ENCODE measurements at regions not wholly inside any gene's neighbourhood (a gene's known extent, or its start where the extent isn't known, plus 50 kb on each side); places are given as distances from the start of the nearest gene placed in this dataset.

DNA sequence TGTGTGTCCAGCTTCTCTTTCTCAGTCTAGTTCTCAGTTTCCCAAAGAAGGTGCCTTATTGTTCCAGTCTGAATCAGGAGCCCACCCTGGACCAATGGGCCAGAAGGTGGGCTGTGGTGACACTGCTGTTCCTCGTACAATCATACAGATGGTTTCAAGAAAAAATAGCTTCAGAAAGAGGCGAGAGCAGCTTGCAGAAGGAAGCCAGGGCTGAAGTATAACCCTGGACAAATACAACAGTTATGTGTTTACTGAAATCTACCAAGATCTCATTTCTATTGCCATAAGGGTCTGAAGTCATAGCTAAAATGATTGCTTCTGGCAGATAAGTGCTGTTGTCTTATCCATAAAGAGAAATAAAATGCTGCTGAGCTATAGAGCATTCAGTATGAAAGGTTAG is 75.4 kb downstream of the PFDN4 start:
- H3K9me3 Mint-ChIP-seq: no peaks in the 10 kb centered on the region
- no peak overlapping the region for H3K27ac Mint-ChIP-seq
- TF ChIP-seq CTCF (IDR thresholded peaks at IDR 0.05): no peak
- H3K27me3 Mint-ChIP-seq (ENCODE audit: insufficient read depth): peaks cover 3% of the 10 kb centered on the region
- H3K4me3 Mint-ChIP-seq: no peak overlapping the region
- no peaks in the 10 kb centered on the region for H3K36me3 Mint-ChIP-seq (ENCODE audit: low read depth)
- H3K4me1 Mint-ChIP-seq (ENCODE audit: low read depth): peaks cover 10% of the 10 kb centered on the region; the same call in 1 of the 2 replicates
- no peak for DNase-seq

- no peak for TF ChIP-seq CTCF (IDR thresholded peaks at IDR 0.05)
- Mint-ChIP-seq H3K27ac (no peak overlapping the region), H3K4me3 (no peak overlapping the region)
Observed at GRCh38 chr20:54284928-54285704, 77.2 kb downstream of the PFDN4 start.

GRCh38 chr20:54290636-54291035 is 82.7 kb downstream of the PFDN4 start:
- no peak for TF ChIP-seq CTCF (IDR thresholded peaks at IDR 0.05)
- no peak for DNase-seq
- no peaks in the 10 kb centered on the region for H3K36me3 Mint-ChIP-seq (ENCODE audit: low read depth)
- H3K27me3 Mint-ChIP-seq (ENCODE audit: insufficient read depth): no peaks in the 10 kb centered on the region; the same call in 1 of the 2 replicates
- H3K27ac Mint-ChIP-seq: no peak overlapping the region
- no peaks in the 10 kb centered on the region for H3K9me3 Mint-ChIP-seq
- H3K4me3 Mint-ChIP-seq: no peak overlapping the region
- H3K4me1 Mint-ChIP-seq (ENCODE audit: low read depth): peaks cover 9% of the 10 kb centered on the region

More at GRCh38 chr20:54284928-54285704, 77.2 kb downstream of the PFDN4 start:
- Mint-ChIP-seq H3K36me3 (ENCODE audit: low read depth) (no peaks in the 10 kb centered on the region), H3K4me1 (ENCODE audit: low read depth) (peaks cover 10% of the 10 kb centered on the region; the same call in 1 of the 2 replicates), H3K27me3 (ENCODE audit: insufficient read depth) (peaks cover 2% of the 10 kb centered on the region), H3K9me3 (no peaks in the 10 kb centered on the region)
- peak; percentile 12 for DNase-seq

DNA sequence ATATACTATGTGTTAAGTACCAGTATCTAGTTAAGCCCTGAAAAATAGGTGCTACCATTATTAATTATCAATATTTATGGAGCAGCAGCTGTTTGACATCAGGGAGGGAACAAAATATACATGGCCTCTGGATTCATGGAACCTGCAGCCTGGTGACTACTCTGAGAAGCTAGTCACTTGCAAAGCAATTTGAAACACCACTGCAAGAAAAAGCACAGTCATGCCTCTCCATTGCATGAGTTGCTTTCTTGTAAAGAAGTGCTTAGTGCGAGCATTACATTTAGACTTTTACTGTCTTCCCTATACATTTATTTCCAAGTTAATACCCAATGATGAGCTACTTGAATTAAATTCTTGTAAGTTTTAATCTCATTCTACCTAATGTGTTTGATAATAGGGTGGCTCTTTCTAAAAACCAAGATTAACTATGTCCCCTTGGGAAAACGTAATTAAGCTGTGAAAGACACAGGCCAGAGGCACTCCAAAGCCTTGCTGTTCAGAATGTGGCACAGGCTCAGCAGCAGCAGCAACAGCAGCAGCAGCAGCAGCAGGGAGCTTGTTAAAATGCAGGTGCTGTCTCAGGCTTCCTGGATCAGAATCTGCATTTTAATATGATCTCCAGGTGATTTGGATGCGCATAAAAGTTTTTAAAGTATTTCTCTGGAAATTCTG is 83.6 kb downstream of the PFDN4 start:
- DNase-seq: no peak
- H3K4me3 Mint-ChIP-seq: no peak overlapping the region
- no peaks in the 10 kb centered on the region; the same call in 1 of the 2 replicates for H3K27me3 Mint-ChIP-seq (ENCODE audit: insufficient read depth)
- no peaks in the 10 kb centered on the region for H3K36me3 Mint-ChIP-seq (ENCODE audit: low read depth)
- peaks cover 7% of the 10 kb centered on the region for H3K4me1 Mint-ChIP-seq (ENCODE audit: low read depth)
- no peak overlapping the region for H3K27ac Mint-ChIP-seq
- no peak for TF ChIP-seq CTCF (IDR thresholded peaks at IDR 0.05)
- no peaks in the 10 kb centered on the region for H3K9me3 Mint-ChIP-seq

DNA sequence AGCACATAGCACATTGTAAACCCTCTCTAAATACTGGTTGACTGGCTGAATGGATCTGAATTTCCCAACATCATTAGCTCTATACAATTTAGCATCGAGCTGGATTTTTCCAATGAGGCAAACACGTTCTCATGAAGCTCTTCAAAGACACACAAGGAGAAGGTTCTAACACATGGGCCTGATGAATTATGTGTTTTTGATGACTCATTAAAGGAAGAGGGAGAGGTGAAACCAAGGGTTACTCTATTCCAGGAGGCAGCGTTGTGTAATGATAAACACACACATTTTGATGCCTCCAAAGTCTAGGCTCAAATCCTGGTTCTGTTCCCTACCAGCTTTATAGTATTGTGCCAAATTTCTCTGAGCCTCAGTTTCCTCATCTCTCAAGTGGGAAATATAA is 84.3 kb downstream of the PFDN4 start:
- Mint-ChIP-seq H3K36me3 (ENCODE audit: low read depth) (no peaks in the 10 kb centered on the region), H3K9me3 (no peaks in the 10 kb centered on the region), H3K27ac (no peak overlapping the region), H3K4me1 (ENCODE audit: low read depth) (peaks cover 7% of the 10 kb centered on the region), H3K27me3 (ENCODE audit: insufficient read depth) (no peaks in the 10 kb centered on the region; the same call in 1 of the 2 replicates), H3K4me3 (no peak overlapping the region)
- DNase-seq: no peak
- TF ChIP-seq CTCF (IDR thresholded peaks at IDR 0.05): no peak
